SH-SY5Y (cell line): ENCODE measurements at regions not wholly inside any gene's neighbourhood (a gene's known extent, or its start where the extent isn't known, plus 50 kb on each side); places are given as distances from the start of the nearest gene placed in this dataset.

Source experiments
- GATA2 ChIP-seq: IDR thresholded peaks from 2 replicates; pipeline ENCODE4 v1.6.1; 2011; ENCODE audit warnings: mild to moderate bottlenecking, low read depth, low read length
- GATA3 ChIP-seq: IDR thresholded peaks from 2 replicates; pipeline ENCODE4 v1.6.1; 2011; ENCODE audit warnings: low read depth, mild to moderate bottlenecking, low read length, moderate library complexity

GRCh38 chr12:113535100-113535499 is 63.4 kb upstream of the LHX5 start:
- TF ChIP-seq GATA2 (no peak), GATA3 (no peak)

- TF ChIP-seq GATA3, result no peak
- no peak for TF ChIP-seq GATA2
Observed at GRCh38 chr12:113534555-113534954, 62.9 kb upstream of the LHX5 start.

- no peak for TF ChIP-seq GATA2
- TF ChIP-seq GATA3, result no peak
Observed at GRCh38 chr12:113533842-113534375, 62.2 kb upstream of the LHX5 start.

DNA sequence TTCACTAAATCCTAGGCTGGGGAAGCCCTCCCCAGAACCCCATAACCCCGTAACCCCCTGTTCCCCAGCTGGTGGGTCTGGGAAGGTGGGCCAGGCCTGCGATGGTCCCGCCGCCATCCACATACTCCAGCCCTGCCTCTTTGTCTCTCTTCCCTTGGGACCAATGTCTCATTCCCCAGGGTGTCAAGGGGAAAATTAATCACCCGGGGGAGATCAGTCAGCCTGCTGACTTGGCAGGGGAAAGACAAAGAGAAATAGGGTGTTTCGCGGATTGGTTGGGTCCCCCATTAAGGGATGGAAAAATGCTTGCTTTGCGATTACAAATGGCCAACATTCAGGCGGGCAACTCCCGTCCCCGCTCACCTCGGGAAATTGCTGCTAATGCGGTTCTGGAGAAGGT is 60.6 kb upstream of the LHX5 start:
- no peak for TF ChIP-seq GATA2
- no peak for TF ChIP-seq GATA3

GRCh38 chr12:113528606-113529293 is 57.1 kb upstream of the LHX5 start:
- TF ChIP-seq GATA3, result no peak
- TF ChIP-seq GATA2, result no peak

GRCh38 chr12:113525066-113525465 is 53.4 kb upstream of the LHX5 start:
- TF ChIP-seq GATA3 (no peak), GATA2 (no peak)

DNA sequence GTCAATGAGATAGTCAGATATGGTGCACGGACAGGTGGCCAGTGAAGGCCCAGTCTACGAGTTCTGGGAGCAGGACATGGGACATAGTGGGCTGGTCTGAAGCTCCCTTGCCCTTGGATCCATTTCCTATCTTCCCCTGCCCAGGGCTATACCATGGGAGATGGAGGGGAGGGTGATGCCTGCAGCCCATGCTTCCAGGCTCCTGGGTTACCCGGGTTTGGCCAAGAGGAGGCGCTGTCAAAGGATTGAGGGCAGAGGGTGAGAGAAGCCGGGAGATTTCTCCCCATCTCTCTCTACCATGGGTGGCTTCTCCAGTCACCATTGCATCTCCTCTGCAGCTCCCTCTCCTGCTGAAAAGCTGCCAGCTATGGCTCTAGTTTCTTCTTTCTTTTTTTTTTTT is 52.8 kb upstream of the LHX5 start:
- no peak for TF ChIP-seq GATA3
- TF ChIP-seq GATA2, result no peak

- TF ChIP-seq GATA3, result no peak
- TF ChIP-seq GATA2, result no peak
Observed at GRCh38 chr12:113521708-113522107, 50.0 kb upstream of the LHX5 start.
